ENCODE measurements at regions not wholly inside any gene's neighbourhood (a gene's known extent, or its start where the extent isn't known, plus 50 kb on each side); places are given as distances from the start of the nearest gene placed in this dataset.

GRCh38 chr9:99565203-99565602 is 256.5 kb upstream of the NR4A3 start:
- TF ChIP-seq GATA2 (IDR thresholded peaks at IDR 0.05; ENCODE audit: low read depth, low read length) (no peak), GATA3 (IDR thresholded peaks at IDR 0.05; ENCODE audit: low read depth, low read length) (no peak)
